Right lobe of liver (tissue), 4 donors: ENCODE measurements at regions not wholly inside any gene's neighbourhood (a gene's known extent, or its start where the extent isn't known, plus 50 kb on each side); places are given as distances from the start of the nearest gene placed in this dataset.

Experiments used
- CTCF ChIP-seq, 4 donors: fragments of 200-600 bp in 3 of 4; fragments of 450-650 bp in 1 of 4; IDR thresholded peaks; one replicate each; pipeline versions ENCODE4 v1.5.1 to v1.8.0; 2016 to 2022; ENCODE audit warnings: antibody characterized with exemption in 4 of 4, mild to moderate bottlenecking in 2 of 4
- POLR2A ChIP-seq: fragments of 450-650 bp; IDR thresholded peaks from one replicate; pipeline ENCODE4 v1.6.1; 2017; ENCODE audit warnings: antibody characterized with exemption, mild to moderate bottlenecking
- donor health status: DM: no; HTN: no; CAD: no.
- donor health status: DM: no; HTN: no; CAD: no.
- donor health status: DM: no; HTN: yes; CAD: no.

GRCh38 chr6:18600255-18600654, 213.1 kb downstream of the RNF144B start:
- TF ChIP-seq CTCF (IDR thresholded peaks at IDR 0.05): no peak
- TF ChIP-seq POLR2A: no peak
